ES-I3 (cell line): ENCODE measurements at regions not wholly inside any gene's neighbourhood (a gene's known extent, or its start where the extent isn't known, plus 50 kb on each side); places are given as distances from the start of the nearest gene placed in this dataset.
"Not testable (repeated sequence)": the region's sequence is repeated elsewhere in the genome, so short reads cannot be mapped to it uniquely, and the experiment has no call there.

Experiments used
- H3K36me3 ChIP-seq: 2 replicates; pipeline ENCODE4 v1.6.1; 2013; ENCODE audit warnings: mild to moderate bottlenecking, low read length, control low read depth, moderate library complexity; ENCODE audit not compliant: insufficient read depth
- H3K4me1 ChIP-seq: 2 replicates; pipeline ENCODE4 v1.6.1; 2013; ENCODE audit warnings: mild to moderate bottlenecking, control low read depth, low read length; ENCODE audit not compliant: insufficient read depth
- H3K9ac ChIP-seq: 2 replicates; pipeline ENCODE4 v1.6.1; 2013; ENCODE audit warnings: low read depth, mild to moderate bottlenecking, low read length, moderate library complexity
- H3K9me3 ChIP-seq: 2 replicates; pipeline ENCODE4 v1.6.1; 2013; ENCODE audit warnings: mild to moderate bottlenecking, low read length, moderate library complexity; ENCODE audit not compliant: control insufficient read depth, insufficient read depth

DNA sequence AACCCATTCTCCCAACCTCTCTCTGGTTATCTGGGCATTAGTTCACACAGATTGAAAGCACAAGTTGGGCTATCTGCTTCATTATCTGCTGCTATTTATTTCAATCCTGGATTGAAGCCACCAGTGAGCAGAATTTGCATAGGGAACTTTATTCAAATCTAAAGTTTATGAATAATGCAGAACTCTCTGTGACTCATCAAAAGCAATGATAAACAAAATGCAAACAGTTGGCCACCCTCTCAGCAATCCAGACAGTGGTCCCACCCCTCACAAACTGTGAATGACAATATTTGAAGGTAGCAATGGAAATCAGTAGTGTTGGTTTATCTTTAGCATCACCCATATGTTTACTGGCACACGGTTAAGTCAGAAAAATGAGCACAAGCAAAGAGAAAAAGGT, 106.8 kb upstream of the TMEM178A start:
- no peaks in the 10 kb centered on the region for H3K36me3 ChIP-seq
- no peak overlapping the region for H3K9ac ChIP-seq

DNA sequence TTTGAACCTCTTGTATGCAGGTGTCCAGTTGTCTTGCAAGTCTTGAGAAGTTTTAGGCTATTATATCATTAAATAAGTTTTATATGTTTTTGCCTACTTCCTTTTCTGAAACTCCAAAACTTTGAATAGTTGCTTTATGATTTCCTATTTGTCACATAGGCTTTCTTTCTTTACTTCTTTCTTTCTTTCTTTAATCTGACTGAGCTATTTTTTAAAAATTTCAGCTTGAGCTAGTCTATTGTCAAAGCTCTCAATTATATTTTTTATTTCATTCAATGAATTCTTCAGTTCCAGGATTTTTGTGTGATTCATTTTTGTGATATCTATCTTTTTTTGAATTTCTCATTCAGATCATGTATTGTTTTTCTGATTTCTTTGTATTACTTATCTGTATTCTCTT, 102.1 kb upstream of the TMEM178A start:
- Histone ChIP-seq H3K9ac (no peak overlapping the region), H3K4me1 (no peaks in the 10 kb centered on the region), H3K36me3 (no peaks in the 10 kb centered on the region), H3K9me3 (0 out of 2 replicates have a peak, but pooled peaks cover 10% of the 10 kb centered on the region)

More for the DNA sequence above, 106.8 kb upstream of the TMEM178A start:
- no peaks in the 10 kb centered on the region for H3K4me1 ChIP-seq
- 0 out of 2 replicates have a peak, but pooled peaks cover 10% of the 10 kb centered on the region for H3K9me3 ChIP-seq

DNA sequence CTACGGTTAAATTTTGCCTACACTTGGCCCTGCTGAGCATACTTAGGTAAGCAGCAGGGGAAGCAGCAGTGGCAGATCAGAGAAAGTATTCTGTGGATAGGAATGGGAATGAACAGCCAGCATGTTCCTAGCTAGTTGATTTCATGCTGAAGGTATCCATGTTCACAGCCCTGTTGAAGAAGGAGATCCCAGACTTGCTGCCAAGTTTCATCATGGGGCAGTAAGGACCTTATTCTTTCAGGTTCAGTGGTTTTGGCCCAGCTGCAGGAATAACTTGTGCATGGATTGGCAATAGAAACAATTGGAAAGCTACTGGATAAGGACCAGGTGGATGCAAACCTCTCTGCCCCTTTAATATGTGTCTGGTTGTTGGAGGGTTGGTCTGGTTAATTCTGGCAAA, 98.2 kb upstream of the TMEM178A start:
- Histone ChIP-seq H3K9me3 (0 out of 2 replicates have a peak, but pooled peaks cover 4% of the 10 kb centered on the region), H3K9ac (no peak overlapping the region), H3K4me1 (0 out of 2 replicates have a peak, but pooled peaks cover 3% of the 10 kb centered on the region), H3K36me3 (no peaks in the 10 kb centered on the region)

DNA sequence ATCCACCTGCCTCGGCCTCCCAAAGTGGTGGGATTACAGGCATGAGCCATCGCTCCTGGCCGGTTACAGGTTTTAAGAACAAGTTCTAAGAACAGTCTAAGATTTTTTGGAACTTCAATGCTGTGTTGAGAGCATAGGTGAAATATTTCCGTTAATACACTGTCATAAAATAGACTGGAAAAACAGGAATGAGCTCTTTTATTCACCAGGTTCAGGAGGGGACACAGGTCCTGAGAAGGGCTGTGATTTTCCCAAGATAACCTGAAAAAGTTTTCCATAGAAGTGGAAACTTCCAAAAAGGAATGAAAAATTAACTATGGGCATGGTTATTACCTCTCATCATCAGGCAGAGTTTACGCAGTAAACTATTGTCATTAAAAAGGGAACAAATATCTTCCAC, 97.6 kb upstream of the TMEM178A start:
- H3K4me1 ChIP-seq = 0 out of 2 replicates have a peak, but pooled peaks cover 3% of the 10 kb centered on the region
- H3K9ac ChIP-seq = no peak overlapping the region
- H3K9me3 ChIP-seq = no peaks in the 10 kb centered on the region
- no peaks in the 10 kb centered on the region for H3K36me3 ChIP-seq

DNA sequence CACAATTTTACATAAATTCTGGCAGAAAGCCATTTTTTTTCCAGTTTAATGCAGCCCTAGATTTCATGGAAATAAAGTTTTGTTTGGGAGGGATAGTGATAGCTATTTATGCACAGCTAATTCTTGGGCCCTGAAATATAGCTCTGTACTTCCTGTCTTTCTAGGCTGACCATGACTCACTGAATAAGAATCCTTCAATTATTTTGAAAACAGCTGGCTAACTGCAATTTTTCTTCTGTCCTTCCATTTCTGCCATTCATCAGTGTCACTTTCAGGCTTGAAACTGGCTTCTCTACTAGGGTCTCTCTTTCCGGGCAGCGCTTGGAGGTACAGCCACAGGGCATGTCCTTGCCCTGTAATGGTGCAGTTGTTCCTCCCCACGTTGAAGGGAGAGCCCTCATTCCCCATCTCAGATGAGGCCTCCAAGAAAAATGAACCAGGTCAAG, 97.1 kb upstream of the TMEM178A start:
- H3K9ac ChIP-seq = no peak overlapping the region
- no peaks in the 10 kb centered on the region for H3K36me3 ChIP-seq
- 0 out of 2 replicates have a peak, but pooled peaks cover 3% of the 10 kb centered on the region for H3K4me1 ChIP-seq
- H3K9me3 ChIP-seq = no peaks in the 10 kb centered on the region

DNA sequence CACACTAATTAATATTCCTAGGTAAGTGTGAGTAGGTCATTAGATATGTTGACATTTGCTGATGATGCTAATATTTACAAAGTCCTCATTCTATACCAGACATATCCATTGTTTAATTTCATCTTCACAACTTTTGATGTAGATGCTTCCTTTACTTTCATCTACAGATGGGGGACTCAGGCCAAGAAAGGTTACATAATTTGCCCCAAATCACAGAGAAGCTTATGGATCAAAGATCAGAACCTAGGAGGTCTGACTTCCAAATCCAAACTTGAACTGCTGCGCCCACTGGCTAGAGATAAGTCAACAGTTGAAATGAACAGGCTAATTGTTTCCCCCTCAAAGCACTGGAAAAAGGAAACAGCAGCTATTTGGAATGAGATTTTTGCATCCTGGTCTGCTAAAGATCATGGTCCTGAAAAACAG, 95.6 kb upstream of the TMEM178A start:
- Histone ChIP-seq H3K9me3 (no peaks in the 10 kb centered on the region), H3K4me1 (0 out of 2 replicates have a peak, but pooled peaks cover 3% of the 10 kb centered on the region), H3K36me3 (no peaks in the 10 kb centered on the region), H3K9ac (no peak overlapping the region)

DNA sequence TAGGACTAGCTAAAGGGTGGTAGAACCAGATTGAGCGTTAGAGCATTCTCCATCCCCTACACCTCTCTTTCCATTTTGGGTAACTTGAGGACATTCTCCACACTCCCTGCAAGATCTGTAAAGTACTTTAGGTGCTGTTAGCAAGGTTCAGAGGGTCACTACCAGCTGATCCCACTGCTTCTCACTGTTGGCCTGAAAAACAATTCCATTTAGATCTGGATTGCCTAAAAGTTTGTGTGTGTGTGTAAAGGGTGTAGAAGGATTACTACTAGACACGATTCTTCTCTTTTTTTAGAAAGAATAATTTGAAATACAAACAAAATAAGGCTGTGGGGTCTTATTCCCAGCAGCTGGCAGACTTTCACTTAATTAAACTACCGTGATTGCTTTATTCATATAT, 95.1 kb upstream of the TMEM178A start:
- Histone ChIP-seq H3K4me1 (0 out of 2 replicates have a peak, but pooled peaks cover 3% of the 10 kb centered on the region), H3K9ac (no peak overlapping the region), H3K36me3 (no peaks in the 10 kb centered on the region), H3K9me3 (no peaks in the 10 kb centered on the region)

DNA sequence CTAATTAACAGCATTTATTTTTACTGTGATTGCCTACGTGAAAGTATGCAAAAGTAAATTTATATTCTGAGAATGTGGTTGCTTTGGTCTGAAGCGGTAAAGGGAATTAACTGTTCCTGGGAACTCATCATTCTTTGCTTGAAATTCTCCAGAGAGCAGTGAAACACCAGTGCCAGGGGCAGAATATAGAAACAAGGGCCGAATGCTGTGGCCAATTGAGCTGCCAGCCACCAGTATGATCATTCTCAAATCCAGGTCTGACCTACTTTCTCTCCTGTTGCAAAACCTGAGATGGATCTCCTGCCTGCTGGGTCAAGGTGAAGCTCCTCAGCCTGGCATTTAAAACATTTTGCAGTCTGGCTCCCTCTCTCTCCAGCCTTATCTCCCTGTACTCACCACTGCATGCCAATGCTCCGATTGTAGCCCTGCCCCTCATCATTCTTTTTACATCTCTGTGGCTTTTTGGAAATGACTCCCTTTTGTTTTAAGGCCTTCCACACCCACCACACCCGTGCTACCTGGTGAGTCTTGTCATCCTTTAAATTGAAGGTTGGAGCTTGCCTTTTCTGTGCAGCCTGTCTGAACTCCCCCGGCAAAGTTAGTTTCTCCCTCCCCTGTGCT, 94.5 kb upstream of the TMEM178A start:
- Histone ChIP-seq H3K36me3 (no peaks in the 10 kb centered on the region), H3K9ac (no peak overlapping the region), H3K9me3 (no peaks in the 10 kb centered on the region)

DNA sequence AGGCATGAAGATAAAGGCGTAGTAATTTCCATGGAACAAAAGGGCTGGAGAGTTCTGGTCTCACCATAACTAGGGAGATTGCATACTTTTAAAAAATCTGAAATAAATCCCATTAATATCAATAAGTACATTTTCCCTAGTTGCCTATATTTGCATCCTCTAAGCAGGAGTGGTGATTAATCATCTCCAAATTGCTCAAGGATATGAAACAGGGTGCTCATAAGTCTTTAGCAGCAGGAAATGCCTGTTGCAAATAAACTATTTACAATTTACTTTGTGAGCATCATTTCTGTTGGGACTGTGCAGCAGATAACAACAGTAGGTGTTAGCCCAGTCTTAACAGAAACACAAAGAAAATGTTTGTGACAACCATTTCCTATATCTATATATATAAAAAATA, 92.4 kb upstream of the TMEM178A start:
- Histone ChIP-seq H3K9me3 (no peaks in the 10 kb centered on the region), H3K4me1 (0 out of 2 replicates have a peak, but pooled peaks cover 3% of the 10 kb centered on the region), H3K36me3 (no peaks in the 10 kb centered on the region), H3K9ac (no peak overlapping the region)

More for the DNA sequence above, 94.5 kb upstream of the TMEM178A start:
- 0 out of 2 replicates have a peak, but pooled peaks cover 3% of the 10 kb centered on the region for H3K4me1 ChIP-seq

DNA sequence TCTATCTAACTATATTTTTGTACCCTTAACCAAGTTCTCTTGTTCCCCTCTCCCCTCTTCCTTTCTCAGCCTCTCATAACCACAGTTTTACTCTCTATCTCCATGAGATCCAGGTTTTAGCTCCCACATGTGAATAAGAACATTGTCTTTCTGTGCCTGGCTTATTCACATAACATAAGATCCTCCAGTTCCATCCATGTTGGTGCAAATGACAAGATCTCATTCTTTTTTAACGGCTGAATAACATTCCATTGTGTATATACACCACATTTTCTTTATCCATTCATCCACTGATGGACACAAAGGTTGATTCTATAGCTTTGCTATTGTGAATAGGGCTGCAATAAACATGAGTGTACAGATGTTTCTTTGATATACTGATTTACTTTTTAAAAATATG, 83.9 kb upstream of the TMEM178A start:
- H3K36me3 ChIP-seq = no peaks in the 10 kb centered on the region
- H3K9ac ChIP-seq = no peak overlapping the region
- no peaks in the 10 kb centered on the region for H3K4me1 ChIP-seq
- peaks cover 12% of the 10 kb centered on the region; the same call in 1 of the 2 replicates for H3K9me3 ChIP-seq

DNA sequence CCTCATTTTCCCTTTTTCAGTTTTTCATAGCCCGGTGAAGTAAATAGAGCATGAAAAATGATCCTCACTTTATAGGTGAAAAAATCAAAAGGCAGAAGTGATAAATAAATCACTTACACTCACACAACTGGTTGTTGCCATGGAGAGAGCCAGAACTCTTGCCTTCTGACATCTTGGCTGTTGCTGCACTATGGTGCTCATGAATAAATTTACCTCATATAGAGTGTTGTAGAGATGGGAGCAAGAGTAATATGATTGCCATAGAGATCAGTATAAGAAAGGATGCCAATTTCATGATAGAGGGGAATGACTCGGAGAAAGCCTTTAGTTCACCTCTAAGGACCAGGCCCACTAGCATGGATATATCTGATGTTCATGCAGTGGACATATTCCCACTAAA, 82.5 kb upstream of the TMEM178A start:
- H3K4me1 ChIP-seq = no peaks in the 10 kb centered on the region
- no peaks in the 10 kb centered on the region for H3K36me3 ChIP-seq
- no peak overlapping the region for H3K9ac ChIP-seq
- H3K9me3 ChIP-seq = peaks cover 12% of the 10 kb centered on the region; the same call in 1 of the 2 replicates

DNA sequence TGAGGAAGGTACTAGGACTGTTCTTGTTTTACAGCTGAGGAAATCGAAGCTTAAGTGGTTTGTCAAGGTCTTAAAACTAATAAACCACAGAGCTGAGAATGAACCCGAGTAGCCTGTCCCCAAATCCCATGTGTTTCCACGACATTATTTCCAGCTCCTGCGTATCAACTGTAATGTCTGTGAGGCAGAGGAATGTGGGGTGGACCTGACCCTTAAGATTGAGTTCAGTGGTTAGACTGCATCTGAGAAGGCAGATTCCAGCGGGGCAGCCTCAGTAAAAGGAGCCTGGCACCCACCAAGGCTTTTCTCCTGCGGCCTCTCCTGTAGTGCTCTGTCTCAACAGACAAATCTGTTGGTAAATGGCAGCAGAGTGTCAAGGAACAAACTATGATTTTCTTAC, 81.9 kb upstream of the TMEM178A start:
- Histone ChIP-seq H3K9ac (no peak overlapping the region), H3K4me1 (no peaks in the 10 kb centered on the region), H3K36me3 (no peaks in the 10 kb centered on the region), H3K9me3 (peaks cover 12% of the 10 kb centered on the region; the same call in 1 of the 2 replicates)

DNA sequence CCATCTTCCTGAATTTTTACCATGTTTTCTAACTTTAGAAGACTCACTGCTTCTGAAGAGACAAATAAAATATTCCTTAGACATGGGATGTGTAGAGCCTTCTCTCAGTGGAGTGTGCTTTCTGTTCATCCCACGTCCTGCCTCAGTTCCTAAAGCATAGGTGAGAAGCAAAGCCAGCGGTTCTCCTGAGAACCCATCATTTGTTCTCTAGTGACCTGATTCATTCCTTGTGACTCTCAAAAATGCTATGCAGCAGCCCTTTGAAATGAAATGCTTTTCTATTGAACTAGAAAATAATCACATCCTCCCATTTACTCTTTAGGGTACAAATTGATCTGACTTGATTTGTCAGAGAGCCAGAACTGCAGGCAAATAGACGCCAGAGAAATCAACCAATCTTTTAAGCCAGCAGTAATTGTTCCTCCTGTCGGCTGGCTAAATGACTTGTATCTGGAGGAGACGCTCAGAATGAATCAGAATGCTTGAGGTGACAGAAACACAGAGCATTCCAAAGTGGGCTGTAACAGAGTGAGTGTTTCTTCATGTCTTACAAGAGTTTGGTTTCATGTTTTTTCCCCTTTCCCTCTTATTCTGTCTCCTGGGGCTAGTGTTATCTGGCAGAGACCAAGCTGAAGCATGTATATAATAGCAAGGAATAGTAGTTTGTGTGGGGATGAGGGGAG, 81.3 kb upstream of the TMEM178A start:
- H3K36me3 ChIP-seq = no peaks in the 10 kb centered on the region
- H3K4me1 ChIP-seq = no peaks in the 10 kb centered on the region
- peaks cover 12% of the 10 kb centered on the region; the same call in 1 of the 2 replicates for H3K9me3 ChIP-seq
- H3K9ac ChIP-seq = no peak overlapping the region

DNA sequence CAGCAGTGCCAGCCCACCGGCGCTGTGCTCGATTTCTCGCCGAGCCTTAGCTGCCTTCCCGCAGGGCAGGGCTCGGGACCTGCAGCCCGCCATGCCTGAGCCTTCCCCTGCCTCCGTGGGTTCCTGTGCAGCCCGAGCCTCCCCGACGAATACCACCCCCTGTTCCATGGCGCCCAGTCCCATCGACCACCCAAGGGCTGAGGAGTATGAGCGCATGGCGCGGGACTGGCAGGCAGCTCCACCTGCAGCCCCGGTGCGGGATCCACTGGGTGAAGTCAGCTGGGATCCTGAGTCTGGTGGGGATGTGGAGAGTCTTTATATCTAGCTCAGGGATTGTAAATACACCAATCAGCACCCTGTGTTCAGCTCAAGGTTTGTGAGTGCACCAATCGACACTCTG, 80.2 kb upstream of the TMEM178A start:
- not testable (repeated sequence) for H3K9me3 ChIP-seq, H3K9ac ChIP-seq

DNA sequence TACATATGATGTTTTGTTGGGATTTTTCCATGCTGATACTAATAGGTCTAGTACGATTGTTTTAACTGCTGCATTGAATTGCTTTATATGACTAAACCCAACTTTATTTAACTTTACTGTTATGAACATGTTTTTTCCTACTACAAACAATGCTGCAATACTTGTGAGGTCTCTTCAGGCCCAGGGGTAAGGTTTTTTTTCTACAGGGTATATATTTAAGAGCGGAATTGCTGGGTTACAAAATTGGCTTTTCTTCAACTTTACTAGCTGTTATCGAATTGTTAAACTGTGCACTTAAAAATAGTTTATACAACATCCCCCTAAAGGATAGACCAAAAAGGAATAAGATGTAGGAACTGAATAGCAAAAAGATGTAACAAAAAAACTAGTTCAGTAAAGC, 78.5 kb upstream of the TMEM178A start:
- no peaks in the 10 kb centered on the region; the same call in 1 of the 2 replicates for H3K9me3 ChIP-seq
- H3K36me3 ChIP-seq = no peaks in the 10 kb centered on the region
- no peak overlapping the region for H3K9ac ChIP-seq
- no peaks in the 10 kb centered on the region for H3K4me1 ChIP-seq

More for the DNA sequence above, 80.2 kb upstream of the TMEM178A start:
- H3K36me3 ChIP-seq, H3K4me1 ChIP-seq: not testable (repeated sequence)
